ENCODE measurements at regions not wholly inside any gene's neighbourhood (a gene's known extent, or its start where the extent isn't known, plus 50 kb on each side); places are given as distances from the start of the nearest gene placed in this dataset.

DNA sequence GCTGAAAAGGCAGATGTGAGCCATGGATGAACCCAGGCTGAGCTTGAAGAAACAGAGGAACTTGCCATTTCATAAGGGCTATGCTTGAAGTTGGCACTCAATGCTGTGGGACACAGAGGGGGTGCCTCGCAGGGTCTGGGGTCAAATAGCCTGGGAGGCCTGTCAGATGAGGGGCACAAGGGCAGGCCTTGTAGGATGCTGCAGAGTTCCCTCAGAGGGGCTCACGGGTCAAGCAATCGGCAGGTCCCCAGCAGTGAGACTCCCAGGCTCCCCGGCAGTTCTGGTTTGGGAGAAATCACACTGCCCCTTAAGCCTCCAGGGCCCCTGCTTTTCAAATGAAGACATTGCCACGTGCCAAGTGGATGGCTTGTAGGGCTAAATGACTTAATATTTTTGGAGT is 116.7 kb upstream of the GRIK3 start:
- ChIA-PET POLR2A (no interaction called here), CTCF (no interaction called here)
- no peak overlapping the region for H3K27ac ChIP-seq (ENCODE audit: low read length)
- TF ChIP-seq, protein P1, sequence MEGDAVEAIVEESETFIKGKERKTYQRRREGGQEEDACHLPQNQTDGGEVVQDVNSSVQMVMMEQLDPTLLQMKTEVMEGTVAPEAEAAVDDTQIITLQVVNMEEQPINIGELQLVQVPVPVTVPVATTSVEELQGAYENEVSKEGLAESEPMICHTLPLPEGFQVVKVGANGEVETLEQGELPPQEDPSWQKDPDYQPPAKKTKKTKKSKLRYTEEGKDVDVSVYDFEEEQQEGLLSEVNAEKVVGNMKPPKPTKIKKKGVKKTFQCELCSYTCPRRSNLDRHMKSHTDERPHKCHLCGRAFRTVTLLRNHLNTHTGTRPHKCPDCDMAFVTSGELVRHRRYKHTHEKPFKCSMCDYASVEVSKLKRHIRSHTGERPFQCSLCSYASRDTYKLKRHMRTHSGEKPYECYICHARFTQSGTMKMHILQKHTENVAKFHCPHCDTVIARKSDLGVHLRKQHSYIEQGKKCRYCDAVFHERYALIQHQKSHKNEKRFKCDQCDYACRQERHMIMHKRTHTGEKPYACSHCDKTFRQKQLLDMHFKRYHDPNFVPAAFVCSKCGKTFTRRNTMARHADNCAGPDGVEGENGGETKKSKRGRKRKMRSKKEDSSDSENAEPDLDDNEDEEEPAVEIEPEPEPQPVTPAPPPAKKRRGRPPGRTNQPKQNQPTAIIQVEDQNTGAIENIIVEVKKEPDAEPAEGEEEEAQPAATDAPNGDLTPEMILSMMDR (IDR thresholded peaks at IDR 0.05), result no peak
- TF ChIP-seq, protein P2, sequence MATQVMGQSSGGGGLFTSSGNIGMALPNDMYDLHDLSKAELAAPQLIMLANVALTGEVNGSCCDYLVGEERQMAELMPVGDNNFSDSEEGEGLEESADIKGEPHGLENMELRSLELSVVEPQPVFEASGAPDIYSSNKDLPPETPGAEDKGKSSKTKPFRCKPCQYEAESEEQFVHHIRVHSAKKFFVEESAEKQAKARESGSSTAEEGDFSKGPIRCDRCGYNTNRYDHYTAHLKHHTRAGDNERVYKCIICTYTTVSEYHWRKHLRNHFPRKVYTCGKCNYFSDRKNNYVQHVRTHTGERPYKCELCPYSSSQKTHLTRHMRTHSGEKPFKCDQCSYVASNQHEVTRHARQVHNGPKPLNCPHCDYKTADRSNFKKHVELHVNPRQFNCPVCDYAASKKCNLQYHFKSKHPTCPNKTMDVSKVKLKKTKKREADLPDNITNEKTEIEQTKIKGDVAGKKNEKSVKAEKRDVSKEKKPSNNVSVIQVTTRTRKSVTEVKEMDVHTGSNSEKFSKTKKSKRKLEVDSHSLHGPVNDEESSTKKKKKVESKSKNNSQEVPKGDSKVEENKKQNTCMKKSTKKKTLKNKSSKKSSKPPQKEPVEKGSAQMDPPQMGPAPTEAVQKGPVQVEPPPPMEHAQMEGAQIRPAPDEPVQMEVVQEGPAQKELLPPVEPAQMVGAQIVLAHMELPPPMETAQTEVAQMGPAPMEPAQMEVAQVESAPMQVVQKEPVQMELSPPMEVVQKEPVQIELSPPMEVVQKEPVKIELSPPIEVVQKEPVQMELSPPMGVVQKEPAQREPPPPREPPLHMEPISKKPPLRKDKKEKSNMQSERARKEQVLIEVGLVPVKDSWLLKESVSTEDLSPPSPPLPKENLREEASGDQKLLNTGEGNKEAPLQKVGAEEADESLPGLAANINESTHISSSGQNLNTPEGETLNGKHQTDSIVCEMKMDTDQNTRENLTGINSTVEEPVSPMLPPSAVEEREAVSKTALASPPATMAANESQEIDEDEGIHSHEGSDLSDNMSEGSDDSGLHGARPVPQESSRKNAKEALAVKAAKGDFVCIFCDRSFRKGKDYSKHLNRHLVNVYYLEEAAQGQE (IDR thresholded peaks at IDR 0.05; ENCODE audit: insufficient read depth in 1 of 2, low read depth in 2 of 2, low read length in 1 of 2), result no peak
- TF ChIP-seq POLR2AphosphoS5 (IDR thresholded peaks at IDR 0.05; ENCODE audit: low read depth, low read length), result no peak
- TF ChIP-seq SIN3A (IDR thresholded peaks at IDR 0.05; ENCODE audit: borderline replicate concordance, insufficient read depth, low read depth, low read length), result no peak
- TF ChIP-seq TCF7L2 (IDR thresholded peaks at IDR 0.05; ENCODE audit: low read depth, low read length), result no peak
- ATAC-seq (no peak), DNase-seq (ENCODE audit: low read depth, low spot score) (no peak)
- BruUV-seq (replicated peaks), result no TSS peak
- 0 out of 2 replicates have a peak, but pooled peaks cover under 1% of the 10 kb centered on the region for H3K27me3 ChIP-seq (ENCODE audit: control insufficient read depth, insufficient read depth, low read length)
- intact Hi-C loops (cut with micrococcal nuclease; ENCODE audit: unreplicated experiment), result no loop called here
- in situ Hi-C loops (cut with HindIII; ENCODE audit: low pct_unique_long_range_greater_than_20kb, low sequenced_read_pairs), result no loop called here
- H3K4me1 ChIP-seq (ENCODE audit: control insufficient read depth, insufficient read depth, low read length), result no peaks in the 10 kb centered on the region
- H3K36me3 ChIP-seq (ENCODE audit: control insufficient read depth, insufficient read depth, low read length), result no peaks in the 10 kb centered on the region
- H3K9me3 ChIP-seq (ENCODE audit: control insufficient read depth, insufficient read depth, low read depth, low read length), result no peaks in the 10 kb centered on the region
- no peak overlapping the region for H3K4me3 ChIP-seq (ENCODE audit: low read depth in 2 of 2, low read length in 2 of 2)

DNA sequence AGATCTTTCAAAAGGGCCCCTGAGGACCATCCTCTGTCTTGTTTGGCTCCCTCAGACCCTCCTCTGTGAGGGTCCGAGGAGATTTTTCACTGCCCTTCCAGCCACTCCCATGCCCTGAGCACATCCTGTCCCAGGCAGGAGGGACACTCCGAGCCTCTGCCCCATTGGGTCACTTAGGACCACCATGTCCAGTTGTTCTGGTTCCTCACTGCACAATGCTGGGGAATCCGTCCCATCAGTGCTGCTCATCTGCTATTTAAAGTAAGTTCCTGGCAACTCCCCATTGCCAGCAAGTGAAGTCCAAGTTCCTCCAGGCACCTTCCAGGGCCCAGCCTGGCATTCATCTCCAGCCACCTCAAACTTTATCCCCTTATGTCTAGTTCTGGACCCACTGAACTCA is 117.5 kb upstream of the GRIK3 start:
- TF ChIP-seq, protein P1 (IDR thresholded peaks at IDR 0.05), result no peak
- no peak for TF ChIP-seq SIN3A (IDR thresholded peaks at IDR 0.05; ENCODE audit: borderline replicate concordance, insufficient read depth, low read depth, low read length)
- TF ChIP-seq, protein P2 (IDR thresholded peaks at IDR 0.05; ENCODE audit: insufficient read depth in 1 of 2, low read depth in 2 of 2, low read length in 1 of 2), result no peak
- TF ChIP-seq POLR2AphosphoS5 (IDR thresholded peaks at IDR 0.05; ENCODE audit: low read depth, low read length), result no peak
- TF ChIP-seq TCF7L2 (IDR thresholded peaks at IDR 0.05; ENCODE audit: low read depth, low read length), result no peak
- Histone ChIP-seq H3K9me3 (ENCODE audit: control insufficient read depth, insufficient read depth, low read depth, low read length) (no peaks in the 10 kb centered on the region), H3K27me3 (ENCODE audit: control insufficient read depth, insufficient read depth, low read length) (0 out of 2 replicates have a peak, but pooled peaks cover 2% of the 10 kb centered on the region), H3K27ac (ENCODE audit: low read length) (no peak overlapping the region), H3K36me3 (ENCODE audit: control insufficient read depth, insufficient read depth, low read length) (no peaks in the 10 kb centered on the region), H3K4me3 (ENCODE audit: low read depth in 2 of 2, low read length in 2 of 2) (no peak overlapping the region), H3K4me1 (ENCODE audit: control insufficient read depth, insufficient read depth, low read length) (no peaks in the 10 kb centered on the region)
- no TSS peak for BruUV-seq (replicated peaks)
- DNase-seq (ENCODE audit: low read depth, low spot score) (no peak), ATAC-seq (no peak)
- ChIA-PET CTCF (no interaction called here), POLR2A (no interaction called here)
- in situ Hi-C loops (cut with HindIII; ENCODE audit: low pct_unique_long_range_greater_than_20kb, low sequenced_read_pairs), result no loop called here
- intact Hi-C loops (cut with micrococcal nuclease; ENCODE audit: unreplicated experiment), result no loop called here
